Naive thymus-derived CD8-positive, alpha-beta T cell (primary cell): ENCODE measurements at regions not wholly inside any gene's neighbourhood (a gene's known extent, or its start where the extent isn't known, plus 50 kb on each side); places are given as distances from the start of the nearest gene placed in this dataset.
A peak's percentile ranks its signal among the peaks of the same experiment; 100 is the strongest.
"Not testable (repeated sequence)": the region's sequence is repeated elsewhere in the genome, so short reads cannot be mapped to it uniquely, and the experiment has no call there.

Experiments
- ATAC-seq, 2 donors: fragments of 150-1000 bp; cut with Tn5 transposase in 1 of 2; sonication (Bioruptor Pico), chemical (Tn5 transposase) in 1 of 2; 1 replicate in 1 of 2; 2 replicates in 1 of 2; pipeline ENCODE4 v1.10.0; 2021; ENCODE audit warnings: mild to moderate bottlenecking in 2 of 2, moderate library complexity in 2 of 2
- POLR2A ChIA-PET: fragments of 350-600 bp; sonication (Branson Sonifier 250); formaldehyde crosslinking; loops from one replicate; lab custom pipeline; 2021; ENCODE audit warnings: antibody characterized with exemption; lab: Charles Lee
- DNase-seq, 10 donors: peaks; one replicate each; pipeline versions ENCODE4 v3.0.0 to v3.0.0-alpha.2; 2020 to 2022
- H3K27ac Mint-ChIP-seq, 10 donors: one replicate each; pipeline ENCODE4 v1.8.0; 2020 to 2022; ENCODE audit warnings: mild to moderate bottlenecking in 10 of 10, mixed read lengths in 10 of 10, moderate library complexity in 4 of 10, inconsistent platforms in 1 of 10
- H3K27me3 Mint-ChIP-seq, 5 donors: one replicate each; pipeline ENCODE4 v1.8.0; 2021 to 2022; ENCODE audit warnings: mixed read lengths in 5 of 5
- H3K36me3 Mint-ChIP-seq, 3 donors: one replicate each; pipeline ENCODE4 v1.8.0; 2020 to 2022; ENCODE audit warnings: mixed read lengths in 3 of 3, mild to moderate bottlenecking in 2 of 3, inconsistent platforms in 1 of 3
- H3K4me1 Mint-ChIP-seq, 4 donors: one replicate each; pipeline ENCODE4 v1.8.0; 2021 to 2022; ENCODE audit warnings: mixed read lengths in 4 of 4
- H3K4me3 Mint-ChIP-seq, 10 donors: one replicate each; pipeline ENCODE4 v1.8.0; 2020 to 2022; ENCODE audit warnings: mild to moderate bottlenecking in 10 of 10, mixed read lengths in 10 of 10, moderate library complexity in 6 of 10, inconsistent platforms in 1 of 10
- H3K9me3 Mint-ChIP-seq, 9 donors: one replicate each; pipeline ENCODE4 v1.8.0; 2020 to 2022; ENCODE audit warnings: mixed read lengths in 9 of 9, mild to moderate bottlenecking in 3 of 9, inconsistent platforms in 1 of 9, moderate library complexity in 1 of 9

GRCh38 chr5:18630458-18631045 lies 996.3 kb downstream of the TAF11L14 start:
- DNase-seq (no peak), ATAC-seq (no peak)
- POLR2A ChIA-PET: no interaction called here
- H3K27me3 Mint-ChIP-seq: peaks cover 0 to 3% (median 0%) of the 10 kb centered on the region in 5 donors
- H3K9me3 Mint-ChIP-seq: peaks cover 0 to 29% (median 2%) of the 10 kb centered on the region in 9 donors
- no peaks in the 10 kb centered on the region for H3K36me3 Mint-ChIP-seq
- H3K4me1 Mint-ChIP-seq: no peaks in the 10 kb centered on the region
- no peak overlapping the region for H3K27ac Mint-ChIP-seq
- H3K4me3 Mint-ChIP-seq: no peak overlapping the region

DNA sequence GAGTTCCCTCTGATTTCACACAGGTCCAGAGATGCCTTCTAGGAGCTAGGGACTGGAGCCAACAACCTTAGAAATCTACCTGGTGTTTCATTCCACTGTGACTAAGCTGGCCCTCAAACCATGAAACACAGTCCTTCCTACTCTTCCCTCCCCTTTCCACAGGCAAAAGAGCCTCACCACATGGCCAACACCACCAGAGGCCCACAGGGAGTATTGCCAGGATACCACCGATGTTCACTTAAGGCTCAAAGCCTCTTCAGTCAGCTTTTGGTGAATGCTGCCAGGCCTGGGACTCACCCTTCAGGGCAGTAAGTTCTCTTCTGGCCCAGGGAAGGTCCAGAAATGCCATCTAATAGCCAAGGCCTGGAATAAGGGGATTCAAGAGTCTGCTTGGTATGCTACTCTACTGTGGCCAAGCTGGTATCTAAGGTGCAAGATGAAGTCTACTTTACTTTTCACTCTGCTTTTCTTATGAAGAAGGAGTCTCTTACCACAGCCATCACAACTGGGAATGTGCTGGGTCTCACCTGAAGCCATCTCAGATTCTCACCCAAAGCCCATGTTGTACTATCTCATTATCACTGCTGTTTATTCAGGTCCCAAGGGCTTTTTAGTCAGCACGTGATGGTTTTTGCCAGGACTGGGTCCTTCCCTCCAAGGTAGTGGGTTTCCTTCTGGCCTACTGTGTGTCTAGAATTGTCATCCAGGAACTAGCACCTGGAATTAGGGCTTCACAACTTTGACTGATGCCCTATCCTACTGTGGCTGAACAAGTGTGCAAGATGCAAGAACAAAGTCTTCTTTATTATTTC lies 1018.4 kb downstream of the TAF11L14 start:
- DNase-seq (no peak), ATAC-seq (no peak)
- Mint-ChIP-seq H3K27ac (no peak overlapping the region), H3K36me3 (peaks cover 0 to 9% (median 0%) of the 10 kb centered on the region in 3 donors), H3K27me3 (no peaks in the 10 kb centered on the region), H3K4me3 (no peak overlapping the region), H3K9me3 (peaks cover 10 to 44% (median 23%) of the 10 kb centered on the region in 9 donors), H3K4me1 (no peaks in the 10 kb centered on the region)
- POLR2A ChIA-PET: no interaction called here

DNA sequence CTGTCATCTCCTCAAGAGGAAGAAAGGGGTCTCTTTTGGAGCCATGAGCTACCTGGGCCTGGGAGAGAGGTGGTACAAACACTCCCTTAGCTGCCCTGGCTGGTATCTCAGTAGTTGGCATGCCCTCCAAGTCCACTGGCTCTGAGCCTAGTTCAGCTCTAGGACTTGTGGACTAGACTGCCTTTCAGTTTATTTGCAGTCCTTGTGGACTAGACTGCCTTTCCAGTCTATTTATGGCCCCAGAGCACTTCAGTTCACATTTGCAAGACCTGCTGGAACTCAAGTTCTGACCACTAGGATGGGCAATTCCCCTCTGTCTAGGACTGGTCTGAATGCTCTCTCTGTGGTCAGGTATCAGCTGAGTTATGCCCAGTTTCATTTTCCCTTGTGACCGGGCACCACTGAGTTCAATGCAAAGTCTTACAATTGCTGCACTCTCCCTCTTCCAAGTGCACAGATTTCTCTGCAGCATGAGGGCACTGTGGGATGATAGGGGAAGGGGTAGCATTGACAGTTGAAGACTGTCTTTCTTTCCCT lies 1019.0 kb downstream of the TAF11L14 start:
- ATAC-seq (no peak), DNase-seq (no peak)
- POLR2A ChIA-PET: no interaction called here
- peaks cover 10 to 42% (median 21%) of the 10 kb centered on the region in 9 donors for H3K9me3 Mint-ChIP-seq
- H3K36me3 Mint-ChIP-seq: peaks cover 0 to 9% (median 0%) of the 10 kb centered on the region in 3 donors
- no peak overlapping the region for H3K4me3 Mint-ChIP-seq
- H3K27ac Mint-ChIP-seq: no peak overlapping the region
- no peaks in the 10 kb centered on the region for H3K27me3 Mint-ChIP-seq
- H3K4me1 Mint-ChIP-seq: no peaks in the 10 kb centered on the region

DNA sequence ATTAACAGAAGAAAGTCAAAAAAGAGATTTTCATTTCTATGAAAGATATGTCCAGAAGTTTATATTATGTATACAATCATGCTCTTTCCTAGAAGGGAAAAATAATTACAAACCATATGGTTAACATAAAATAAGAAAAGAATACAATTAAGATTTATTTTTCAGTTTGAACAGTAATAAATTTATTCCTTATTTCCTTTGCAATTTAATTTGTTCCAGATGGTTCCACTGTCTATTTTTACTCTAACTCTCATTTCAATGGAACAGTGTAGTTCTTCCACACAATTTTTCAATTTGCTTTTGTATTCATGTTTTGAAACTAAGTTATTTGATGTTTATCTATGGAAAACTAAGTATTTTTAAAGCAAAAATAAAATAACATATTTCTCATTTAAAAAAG lies 1026.3 kb downstream of the TAF11L14 start:
- Mint-ChIP-seq H3K4me3 (no peak overlapping the region), H3K4me1 (no peaks in the 10 kb centered on the region), H3K36me3 (no peaks in the 10 kb centered on the region), H3K27me3 (no peaks in the 10 kb centered on the region), H3K9me3 (peaks cover 0 to 3% (median 0%) of the 10 kb centered on the region in 9 donors), H3K27ac (no peak overlapping the region)
- ATAC-seq (no peak), DNase-seq (no peak)
- POLR2A ChIA-PET: no interaction called here

GRCh38 chr5:18662231-18662630 lies 1028.0 kb downstream of the TAF11L14 start:
- no peak for DNase-seq
- Mint-ChIP-seq H3K4me3 (no peak overlapping the region), H3K36me3 (no peaks in the 10 kb centered on the region), H3K27ac (no peak overlapping the region), H3K27me3 (no peaks in the 10 kb centered on the region), H3K9me3 (peaks cover 0 to 2% (median 0%) of the 10 kb centered on the region in 9 donors), H3K4me1 (no peaks in the 10 kb centered on the region)
- ATAC-seq: no peak
- POLR2A ChIA-PET: no interaction called here

DNA sequence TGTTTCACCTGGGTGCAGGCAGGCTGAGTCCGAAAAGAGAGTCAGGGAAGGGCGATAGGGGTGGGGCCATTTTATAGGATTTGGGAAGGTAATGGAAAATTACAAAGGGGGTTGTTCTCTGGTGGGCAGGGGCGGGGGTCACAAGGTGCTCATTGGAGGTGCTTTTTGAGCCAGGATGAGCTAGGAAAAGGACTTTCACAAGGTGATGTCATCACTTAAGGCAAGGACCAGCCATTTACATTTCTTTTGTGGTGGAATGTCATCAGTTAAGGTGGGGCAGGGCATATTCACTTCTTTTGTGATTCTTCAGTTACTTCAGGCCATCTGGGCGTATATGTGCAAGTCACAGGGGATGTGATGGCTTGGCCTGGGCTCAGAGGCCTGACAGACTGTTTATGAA lies 1040.0 kb downstream of the TAF11L14 start:
- H3K36me3 Mint-ChIP-seq, ATAC-seq, H3K27me3 Mint-ChIP-seq, H3K27ac Mint-ChIP-seq, POLR2A ChIA-PET, DNase-seq, H3K4me3 Mint-ChIP-seq, H3K4me1 Mint-ChIP-seq: not testable (repeated sequence)
- H3K9me3 Mint-ChIP-seq: peaks cover 2 to 25% (median 4%) of the 10 kb centered on the region in 9 donors

GRCh38 chr5:18675041-18675440 lies 1040.8 kb downstream of the TAF11L14 start:
- DNase-seq (no peak), ATAC-seq (no peak)
- H3K36me3 Mint-ChIP-seq: no peaks in the 10 kb centered on the region
- no peaks in the 10 kb centered on the region for H3K4me1 Mint-ChIP-seq
- H3K27ac Mint-ChIP-seq: no peak overlapping the region
- H3K9me3 Mint-ChIP-seq: peaks cover 2 to 25% (median 4%) of the 10 kb centered on the region in 9 donors
- POLR2A ChIA-PET: no interaction called here
- no peak overlapping the region for H3K4me3 Mint-ChIP-seq
- peaks cover 0 to 9% (median 3%) of the 10 kb centered on the region in 5 donors for H3K27me3 Mint-ChIP-seq

DNA sequence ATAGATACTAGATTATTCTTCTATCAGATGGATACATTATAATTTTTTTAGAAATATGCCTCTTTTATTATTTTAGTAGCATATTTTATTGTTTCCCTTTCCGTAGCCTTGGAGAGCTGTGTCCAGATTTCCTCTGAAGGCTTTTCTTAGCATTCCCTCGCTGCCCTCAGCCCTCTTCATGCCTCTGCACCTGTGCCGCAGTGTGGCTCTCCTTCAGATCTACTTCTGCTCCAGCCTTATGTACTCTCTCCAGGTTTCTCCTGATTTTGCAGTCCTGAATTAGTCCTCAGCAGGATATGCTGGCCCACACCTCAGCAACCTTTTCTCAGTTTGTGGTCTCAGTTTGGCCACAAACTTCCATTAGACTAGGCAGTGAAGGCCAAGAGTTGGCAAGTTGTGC lies 1052.0 kb downstream of the TAF11L14 start:
- no peaks in the 10 kb centered on the region for H3K4me1 Mint-ChIP-seq
- no peak overlapping the region for H3K4me3 Mint-ChIP-seq
- H3K9me3 Mint-ChIP-seq: peaks cover 0 to 42% (median 13%) of the 10 kb centered on the region in 9 donors
- peaks cover 0 to 5% (median 3%) of the 10 kb centered on the region in 5 donors for H3K27me3 Mint-ChIP-seq
- POLR2A ChIA-PET: no interaction called here
- DNase-seq (no peak), ATAC-seq (no peak)
- no peak overlapping the region for H3K27ac Mint-ChIP-seq
- H3K36me3 Mint-ChIP-seq: peaks cover 0 to 12% (median 0%) of the 10 kb centered on the region in 3 donors

- H3K27me3 Mint-ChIP-seq: peaks cover 0 to 5% (median 3%) of the 10 kb centered on the region in 5 donors
- H3K36me3 Mint-ChIP-seq: peaks cover 0 to 8% (median 0%) of the 10 kb centered on the region in 3 donors
- peaks cover 0 to 30% (median 13%) of the 10 kb centered on the region in 9 donors for H3K9me3 Mint-ChIP-seq
- no peak overlapping the region for H3K4me3 Mint-ChIP-seq
- DNase-seq (no peak), ATAC-seq (no peak)
- POLR2A ChIA-PET: no interaction called here
- H3K4me1 Mint-ChIP-seq: no peaks in the 10 kb centered on the region
- H3K27ac Mint-ChIP-seq: peak overlapping the region in 1 of 10 donors; percentile 38
These were observed 1053.2 kb downstream of the TAF11L14 start for GRCh38 chr5:18687429-18687828.

GRCh38 chr5:18699681-18700080 lies 1065.4 kb downstream of the TAF11L14 start:
- DNase-seq (no peak), ATAC-seq (no peak)
- no peak overlapping the region for H3K4me3 Mint-ChIP-seq
- POLR2A ChIA-PET: no interaction called here
- peaks cover 5 to 20% (median 8%) of the 10 kb centered on the region in 4 donors for H3K4me1 Mint-ChIP-seq
- no peaks in the 10 kb centered on the region for H3K36me3 Mint-ChIP-seq
- H3K27ac Mint-ChIP-seq: no peak overlapping the region
- no peaks in the 10 kb centered on the region for H3K9me3 Mint-ChIP-seq
- H3K27me3 Mint-ChIP-seq: no peaks in the 10 kb centered on the region

DNA sequence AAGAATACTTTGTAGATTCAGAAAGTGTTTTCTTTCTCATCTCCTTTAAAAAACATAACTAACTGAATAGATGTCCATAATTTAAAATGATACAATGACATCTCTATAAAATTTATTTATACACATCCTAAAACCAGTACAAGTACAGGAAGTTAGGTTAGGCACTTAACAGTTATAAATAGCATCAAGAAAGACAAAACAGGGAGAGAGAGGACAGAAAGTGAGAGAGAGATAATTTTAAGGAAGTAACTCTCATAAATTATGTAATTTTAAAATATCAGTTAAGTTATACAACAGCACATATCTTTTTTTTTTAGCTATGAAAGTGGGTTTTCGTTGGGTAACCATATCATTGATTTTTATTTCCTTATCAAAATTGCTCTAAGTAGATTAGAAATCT lies 1068.6 kb downstream of the TAF11L14 start:
- Mint-ChIP-seq H3K4me1 (peaks cover 5 to 16% (median 7%) of the 10 kb centered on the region in 4 donors), H3K27ac (no peak overlapping the region), H3K27me3 (no peaks in the 10 kb centered on the region), H3K9me3 (no peaks in the 10 kb centered on the region), H3K4me3 (no peak overlapping the region), H3K36me3 (no peaks in the 10 kb centered on the region)
- POLR2A ChIA-PET: no interaction called here
- ATAC-seq: no peak
- no peak for DNase-seq

DNA sequence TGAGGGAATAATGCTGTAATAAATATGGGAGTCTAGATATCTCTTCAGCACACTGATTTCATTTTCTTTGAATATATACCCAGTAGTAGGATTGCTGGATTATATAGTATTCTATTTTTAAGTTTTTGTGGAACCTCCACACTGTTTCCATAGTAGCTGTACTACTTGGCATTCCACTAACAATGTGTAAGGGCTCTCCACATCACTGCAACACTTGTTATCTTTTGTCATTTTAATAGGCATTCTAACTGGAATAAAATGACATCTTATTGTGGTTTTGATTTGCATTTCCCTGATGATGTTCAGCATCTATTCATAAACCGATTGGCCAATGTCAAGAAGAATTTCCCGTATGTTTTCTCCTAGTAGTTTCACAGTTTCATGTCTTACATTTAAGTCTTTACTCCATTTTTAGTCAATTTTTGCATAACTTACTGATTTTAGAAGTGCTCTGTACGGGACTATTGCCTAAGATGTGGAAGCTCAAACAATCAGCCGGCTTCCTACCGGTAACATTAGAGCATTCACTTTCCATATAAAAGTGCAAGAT lies 1078.8 kb downstream of the TAF11L14 start:
- H3K4me3 Mint-ChIP-seq: no peak overlapping the region
- H3K9me3 Mint-ChIP-seq: peaks cover 0 to 6% (median 0%) of the 10 kb centered on the region in 9 donors
- DNase-seq (no peak), ATAC-seq (no peak)
- peaks cover 0 to 5% (median 0%) of the 10 kb centered on the region in 3 donors for H3K36me3 Mint-ChIP-seq
- H3K27me3 Mint-ChIP-seq: no peaks in the 10 kb centered on the region
- H3K4me1 Mint-ChIP-seq: no peaks in the 10 kb centered on the region
- H3K27ac Mint-ChIP-seq: no peak overlapping the region
- POLR2A ChIA-PET: no interaction called here

- POLR2A ChIA-PET: no interaction called here
- Mint-ChIP-seq H3K9me3 (peaks cover 0 to 4% (median 0%) of the 10 kb centered on the region in 9 donors), H3K36me3 (peaks cover 0 to 6% (median 2%) of the 10 kb centered on the region in 3 donors), H3K27me3 (no peaks in the 10 kb centered on the region), H3K4me3 (no peak overlapping the region), H3K27ac (no peak overlapping the region), H3K4me1 (peaks cover 2 to 13% (median 6%) of the 10 kb centered on the region in 4 donors)
- no peak for ATAC-seq
- DNase-seq: no peak
These were observed 1085.7 kb downstream of the TAF11L14 start for GRCh38 chr5:18720002-18720401.
